Hindlimb muscle (tissue), 1 donor: ENCODE measurements at regions not wholly inside any gene's neighbourhood (a gene's known extent, or its start where the extent isn't known, plus 50 kb on each side); places are given as distances from the start of the nearest gene placed in this dataset.
A peak's percentile ranks its signal among the peaks of the same experiment; 100 is the strongest.

ENCODE experiments used
- DNase-seq: peaks from one replicate; pipeline ENCODE4 v3.0.0-alpha.2; 2013

- DNase-seq: no peak
These were observed 344.4 kb downstream of the MAN2A1 start for GRCh38 chr5:110034056-110034600.

GRCh38 chr5:110038297-110038997 is 348.7 kb downstream of the MAN2A1 start:
- DNase-seq: no peak

DNA sequence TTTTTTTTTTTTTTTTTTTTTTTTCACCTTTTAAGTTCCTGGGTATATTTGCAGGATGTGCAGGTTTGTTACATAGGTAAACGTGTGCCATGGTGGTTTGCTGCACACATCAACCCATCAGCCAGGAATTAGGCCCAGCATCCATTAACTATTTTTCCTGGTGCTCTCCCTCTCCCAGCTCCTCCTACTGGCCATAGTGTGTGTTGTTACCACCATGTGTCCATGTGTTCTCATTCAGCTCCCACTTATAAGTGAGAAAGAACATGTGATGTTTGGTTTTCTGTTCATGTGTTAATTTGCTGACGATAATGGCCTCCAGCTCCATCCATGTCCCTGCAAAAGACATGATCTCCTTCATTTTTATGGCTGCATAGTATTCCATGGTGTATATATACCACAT is 350.5 kb downstream of the MAN2A1 start:
- no peak for DNase-seq

DNA sequence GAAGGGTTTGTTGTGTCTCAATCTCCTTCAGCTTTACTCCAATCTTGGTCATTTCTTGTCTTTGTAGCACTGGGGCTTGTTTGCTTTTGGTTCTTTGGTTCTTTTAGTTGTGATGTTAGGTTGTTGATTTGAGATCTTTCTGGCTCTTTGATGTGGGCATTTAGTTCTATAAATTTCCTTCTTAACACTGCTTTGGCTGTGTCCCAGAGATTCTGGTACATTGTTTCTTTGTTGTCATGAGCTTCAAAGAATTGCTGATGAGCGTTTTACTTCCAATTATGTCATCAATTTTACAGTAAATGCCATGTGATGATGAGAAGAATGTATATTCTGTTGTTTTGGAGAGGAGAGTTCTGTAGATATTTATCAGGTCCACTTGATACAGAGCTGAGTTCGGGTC is 353.3 kb downstream of the MAN2A1 start:
- DNase-seq: no peak

DNA sequence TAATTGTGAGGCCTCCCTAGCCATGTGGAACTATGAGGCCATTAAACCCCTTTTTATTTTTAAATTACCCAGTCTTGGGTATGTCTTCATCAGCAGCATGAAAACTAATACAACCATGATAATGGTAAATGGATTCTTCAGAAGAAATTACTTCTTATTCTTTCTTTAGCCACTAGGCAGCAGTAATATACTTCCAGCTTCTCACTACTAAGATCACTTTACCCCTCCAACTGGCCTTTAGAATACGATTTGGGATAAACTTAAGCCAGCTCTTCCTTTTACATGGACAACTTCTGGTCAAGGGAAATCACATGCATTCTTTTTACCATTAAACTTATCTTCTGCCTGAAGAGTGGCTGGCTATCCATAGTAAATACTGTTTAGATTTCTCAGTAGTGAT is 355.4 kb downstream of the MAN2A1 start:
- DNase-seq: no peak

DNA sequence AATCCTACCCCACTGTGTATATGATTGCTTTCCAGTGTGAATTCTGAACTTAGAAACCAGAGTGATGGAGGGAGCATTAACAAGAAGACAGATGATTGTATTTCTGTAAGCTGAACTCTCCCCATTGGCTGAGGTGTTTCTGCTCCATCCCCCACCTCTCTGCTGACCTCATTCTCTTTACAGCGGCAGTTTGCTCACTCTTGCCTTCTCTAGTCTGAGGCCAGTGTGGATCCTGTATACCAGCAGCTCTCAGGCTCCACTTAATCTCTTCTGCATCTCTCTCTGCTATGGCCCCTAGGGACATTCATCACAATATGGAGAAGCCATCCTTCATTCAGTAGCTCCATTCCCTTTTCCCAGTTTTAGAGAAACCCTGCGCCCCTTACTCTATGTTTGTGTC is 358.8 kb downstream of the MAN2A1 start:
- DNase-seq: no peak

- no peak for DNase-seq
These were observed 360.1 kb downstream of the MAN2A1 start for GRCh38 chr5:110049816-110050215.

DNA sequence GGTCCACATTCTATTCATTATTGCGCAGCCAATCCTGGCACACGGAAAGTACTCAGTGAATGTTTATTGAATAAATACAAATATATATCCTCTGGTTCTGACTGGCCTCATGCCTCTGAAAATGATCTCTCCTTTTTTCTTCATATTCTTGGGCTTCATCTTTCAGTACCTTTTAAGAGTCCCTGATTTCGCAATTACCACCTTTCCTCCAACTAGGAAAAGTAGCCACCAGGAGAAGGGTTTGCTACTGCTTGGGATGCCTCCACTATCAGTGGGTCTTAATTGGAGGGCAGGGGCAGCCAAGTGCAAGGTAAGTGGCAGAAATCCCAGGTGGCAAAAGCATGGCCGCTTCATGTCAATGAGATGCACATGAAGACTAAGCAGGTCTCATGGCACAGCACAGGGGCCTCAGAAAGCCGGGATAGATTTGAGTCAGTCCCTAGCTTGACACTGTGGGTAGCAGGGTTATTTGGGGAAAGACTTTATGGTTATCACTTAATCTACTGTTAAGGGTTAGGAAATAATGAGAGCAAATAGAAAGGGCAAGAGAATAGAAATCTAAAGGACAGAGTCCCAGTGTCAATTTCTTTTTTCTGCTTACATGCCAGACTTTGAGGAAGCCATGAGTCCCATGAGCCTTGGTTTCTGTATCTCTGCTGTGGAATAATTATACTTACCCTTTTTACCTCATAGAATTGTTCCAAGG is 361.1 kb downstream of the MAN2A1 start:
- no peak for DNase-seq

- DNase-seq: no peak
These were observed 363.5 kb downstream of the MAN2A1 start for GRCh38 chr5:110053205-110053604.

DNA sequence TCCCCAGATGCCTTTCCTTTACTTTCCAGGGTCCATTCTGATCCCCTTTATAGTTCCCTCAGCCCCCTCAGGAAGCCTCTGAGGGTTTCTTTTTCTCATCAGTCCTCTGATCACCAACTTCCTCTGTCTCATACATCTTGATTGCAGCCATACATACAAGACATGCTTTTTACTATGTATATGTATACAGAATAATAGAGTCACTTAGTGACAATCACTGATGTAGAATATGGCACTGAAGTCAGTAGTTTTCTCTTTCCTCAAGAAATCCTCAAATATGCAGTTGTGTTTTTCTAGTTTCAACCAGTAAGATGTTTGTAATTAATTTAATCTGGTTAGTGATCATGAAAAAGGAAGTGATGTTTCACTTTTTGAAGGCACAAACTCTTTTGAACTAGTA is 364.1 kb downstream of the MAN2A1 start:
- DNase-seq: no peak

- DNase-seq: peak; percentile 23
These were observed 364.5 kb downstream of the MAN2A1 start for GRCh38 chr5:110054240-110054639.

- no peak for DNase-seq
These were observed 365.6 kb downstream of the MAN2A1 start for GRCh38 chr5:110055302-110055701.

GRCh38 chr5:110056580-110057114 is 366.9 kb downstream of the MAN2A1 start:
- DNase-seq: no peak

- no peak for DNase-seq
These were observed 368.4 kb downstream of the MAN2A1 start for GRCh38 chr5:110058175-110058574.

DNA sequence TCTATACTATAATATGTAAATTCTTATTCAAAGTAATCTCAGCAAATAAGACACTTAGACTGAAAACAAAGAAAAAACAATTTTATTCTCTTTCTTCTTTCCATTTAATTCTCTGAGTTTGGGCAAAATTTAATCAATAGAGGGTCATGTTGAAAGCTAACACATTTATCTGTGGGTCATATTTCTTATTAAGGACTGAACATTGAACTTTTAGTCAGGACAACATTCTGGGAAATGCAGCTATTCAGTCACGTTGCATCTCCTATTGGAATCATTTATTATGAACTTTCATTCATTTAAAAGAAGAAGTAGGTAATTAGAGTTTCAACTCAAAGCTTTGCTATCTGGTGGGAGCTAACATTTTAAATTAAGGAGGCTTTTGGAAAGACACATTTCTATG is 372.5 kb downstream of the MAN2A1 start:
- DNase-seq: no peak

DNA sequence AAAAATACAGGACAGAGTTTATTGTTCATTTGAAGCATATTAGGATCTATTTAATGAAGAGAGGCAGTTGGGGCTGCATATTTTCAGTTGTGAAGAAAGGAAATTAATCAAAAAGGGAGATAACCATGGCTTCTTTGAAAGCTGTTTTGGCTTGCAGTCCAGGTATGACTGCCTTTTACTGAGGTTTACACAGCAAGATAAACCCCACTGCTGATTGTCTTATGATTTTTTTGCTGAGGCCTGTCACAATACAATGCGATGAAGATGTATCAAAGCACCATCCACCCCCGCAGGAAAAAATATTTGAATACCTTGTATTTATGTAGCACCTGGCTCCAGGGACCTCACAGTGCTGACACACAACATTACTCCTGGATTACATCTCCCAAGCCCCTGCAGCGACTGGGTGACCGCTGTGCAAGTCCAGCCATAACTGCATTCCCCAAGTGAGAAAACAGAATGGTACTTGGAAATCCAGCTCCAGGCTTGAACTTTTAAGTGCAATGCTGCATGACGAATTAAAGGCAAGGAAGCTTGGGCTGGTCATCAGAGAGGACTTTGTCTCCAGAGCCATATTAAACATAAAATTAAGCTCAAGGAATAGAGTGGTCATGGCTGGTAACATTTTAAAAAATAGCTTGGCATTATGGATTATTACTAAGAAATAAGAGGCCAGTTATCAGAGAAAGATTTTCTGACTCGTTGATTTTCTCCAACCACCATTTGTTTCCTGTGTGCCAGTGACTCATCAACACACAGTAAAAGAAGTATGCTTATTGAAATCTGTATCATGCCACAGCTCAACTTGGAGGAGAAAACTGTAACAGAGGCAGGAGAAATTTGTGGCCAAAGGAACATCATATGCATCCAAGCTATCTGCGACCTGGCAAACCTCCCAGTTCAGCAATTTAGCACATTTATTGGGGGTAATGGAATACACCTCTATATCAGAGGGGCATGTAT is 374.2 kb downstream of the MAN2A1 start:
- DNase-seq: no peak

DNA sequence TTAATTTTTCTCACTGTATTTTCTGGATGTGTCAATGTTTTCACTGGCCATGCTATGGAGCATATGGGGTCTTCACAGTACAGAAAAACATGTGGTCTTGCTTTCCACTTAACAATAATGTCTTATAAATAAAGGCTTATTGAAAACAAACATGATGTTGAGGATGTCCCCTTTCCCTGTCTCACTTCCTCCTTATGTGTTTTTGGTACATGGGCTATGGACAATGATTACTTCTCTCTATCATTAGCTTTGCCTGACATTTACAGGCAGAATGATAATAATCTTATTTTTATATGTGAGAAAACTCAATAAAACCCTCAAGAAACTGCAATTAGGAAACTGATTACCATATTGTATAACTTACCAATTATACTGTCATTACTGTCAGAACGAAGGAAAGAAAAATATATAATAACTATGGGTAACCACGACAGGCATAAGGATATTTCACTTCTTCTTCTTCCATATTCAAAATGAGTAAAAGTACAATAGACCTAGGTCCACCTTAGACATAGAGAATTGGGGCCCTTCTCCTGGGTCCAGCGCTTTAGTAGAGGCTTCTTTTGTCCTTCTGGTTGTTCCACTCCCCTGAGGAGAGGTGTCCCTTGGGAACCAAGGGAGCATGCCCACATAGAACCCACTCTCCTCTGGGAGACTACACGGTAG is 375.0 kb downstream of the MAN2A1 start:
- no peak for DNase-seq

- DNase-seq: no peak
These were observed 381.1 kb downstream of the MAN2A1 start for GRCh38 chr5:110070836-110071235.

GRCh38 chr5:110072651-110073050 is 382.9 kb downstream of the MAN2A1 start:
- DNase-seq: no peak

GRCh38 chr5:110073534-110073933 is 383.8 kb downstream of the MAN2A1 start:
- DNase-seq: no peak

- no peak for DNase-seq
These were observed 385.9 kb downstream of the MAN2A1 start for GRCh38 chr5:110075656-110076055.

DNA sequence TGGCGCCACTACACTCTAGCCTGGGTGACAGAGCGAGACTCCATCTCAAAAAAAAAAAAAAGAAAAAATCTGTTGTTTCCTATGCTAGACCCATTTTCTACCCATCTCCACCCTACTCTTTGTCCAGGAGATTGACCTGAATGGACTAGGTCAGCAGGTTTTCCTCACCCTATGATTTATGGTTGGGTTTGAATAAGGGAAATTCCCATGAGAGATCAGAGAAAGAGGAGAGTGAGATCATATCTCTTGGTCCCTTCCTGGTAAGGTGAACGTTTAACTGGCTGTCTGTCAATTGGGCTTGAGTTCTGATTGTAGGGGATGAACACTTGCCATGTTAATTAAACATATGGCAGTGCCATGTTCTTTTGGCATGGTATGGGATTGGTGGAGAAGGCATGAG is 387.4 kb downstream of the MAN2A1 start:
- no peak for DNase-seq
